WTC11 (cell line): ENCODE measurements at regions not wholly inside any gene's neighbourhood (a gene's known extent, or its start where the extent isn't known, plus 50 kb on each side); places are given as distances from the start of the nearest gene placed in this dataset.
"Not testable (repeated sequence)": the region's sequence is repeated elsewhere in the genome, so short reads cannot be mapped to it uniquely, and the experiment has no call there.

ENCODE experiments used
- CTCF ChIP-seq: fragments of 200-600 bp; IDR thresholded peaks from 2 replicates; pipeline ENCODE4 v1.8.0; 2022; ENCODE audit warnings: antibody characterized with exemption
- JUN ChIP-seq: sonication (generic); formaldehyde crosslinking; IDR thresholded peaks from 2 replicates; pipeline ENCODE4 v1.8.0; 2023; ENCODE audit warnings: mild to moderate bottlenecking, missing genetic modification reagents
- SOX15 ChIP-seq: fragments of 250-450 bp; sonication (Bioruptor Pico); IDR thresholded peaks from 2 replicates; pipeline ENCODE4 v1.9.0; 2021; ENCODE audit warnings: mild to moderate bottlenecking
- USF2 ChIP-seq: sonication (generic); formaldehyde crosslinking; IDR thresholded peaks from 2 replicates; pipeline ENCODE4 v1.8.1; 2023; ENCODE audit warnings: mild to moderate bottlenecking, missing genetic modification reagents, moderate library complexity

- TF ChIP-seq SOX15 (CRISPR knock-in tag); CTCF; USF2 (CRISPR knock-in tag); JUN (CRISPR knock-in tag): not testable (repeated sequence)
Observed at GRCh38 chr16:19955896-19956295, 71.2 kb upstream of the GPRC5B start.
